Pancreas (tissue), 10 donors: ENCODE measurements at regions not wholly inside any gene's neighbourhood (a gene's known extent, or its start where the extent isn't known, plus 50 kb on each side); places are given as distances from the start of the nearest gene placed in this dataset.

Experiments used
- ATAC-seq, 4 donors: fragments of 200-7000 bp; cut with Tn5 transposase; one replicate each; pipeline versions ENCODE4 v1.8.0 to v1.9.1; 2020; ENCODE audit warnings: mild to moderate bottlenecking in 4 of 4, moderate library complexity in 4 of 4
- DNase-seq, 6 donors: peaks; one replicate each; pipeline ENCODE4 v3.0.0-alpha.2; 2020
- FAIRE-seq: peaks from 2 replicates; lab custom pipeline; 2012; peaks lifted over from hg19 to GRCh38; lab: Jason Lieb, UNC
- H3K27ac ChIP-seq, 4 donors: fragments of 200-600 bp; sonication (generic); 1 replicate in 3 of 4; 2 replicates in 1 of 4; pipeline versions ENCODE4 v1.5.0 to v1.8.0; 2020
- H3K27me3 ChIP-seq, 4 donors: fragments of 200-600 bp; one replicate each; pipeline ENCODE4 v1.8.0; 2021
- H3K36me3 ChIP-seq, 3 donors: fragments of 200-600 bp; sonication (generic) in 1 of 3; one replicate each; pipeline versions ENCODE4 v1.5.0 to v1.8.0; 2020 to 2021
- H3K4me1 ChIP-seq, 3 donors: fragments of 200-600 bp; one replicate each; pipeline ENCODE4 v1.8.0; 2021
- H3K4me3 ChIP-seq, 4 donors: fragments of 200-600 bp; sonication (generic) in 2 of 4; one replicate each; pipeline versions ENCODE4 v1.5.0 to v1.8.0; 2020 to 2021
- H3K9me3 ChIP-seq, 4 donors: fragments of 200-600 bp; one replicate each; pipeline ENCODE4 v1.8.0; 2021
- CTCF ChIP-seq, 4 donors: fragments of 200-600 bp; sonication (generic) in 3 of 4; IDR thresholded peaks; one replicate each; pipeline versions ENCODE4 v1.5.0 to v1.8.0; 2021; ENCODE audit warnings: antibody characterized with exemption in 4 of 4
- WGBS, 2 donors: extraction: QIAGEN DNeasy Blood & Tissue Kit; methylation state at CpG; one replicate each; pipeline ENCODE4 v1.1.7; 2013; 5-methylcytosine and 5-hydroxymethylcytosine counted together
- intact Hi-C, 3 donors: fragments of 100-400 bp; cut with DNase I; formaldehyde crosslinking; loops; one replicate each; pipeline versions ENCODE4 v1.11.1 to v1.14.2; 2022
- donor health status: healthy with polysubstance abuse.
- donor health status: DM: no; HTN: no; CAD: no; lungs with moderate emphysema.
- donor health status: DM: no; HTN: no; CAD: no.
- donor health status: control.
- donor health status: control.
- donor health status: Bipolar disorder and iron deficiency.
- donor health status: DM: yes; HTN: yes; CAD: no.
- donor health status: DM: no; HTN: no; CAD: no.
- donor health status: DM: no; HTN: no; CAD: no.
- donor health status: DM: yes; HTN: yes; CAD: no.

GRCh38 chr12:113693693-113694092, 222.0 kb upstream of the LHX5 start:
- H3K36me3 ChIP-seq, result no peaks in the 10 kb centered on the region
- no peak for TF ChIP-seq CTCF (IDR thresholded peaks at IDR 0.05)
- H3K27ac ChIP-seq, result no peak overlapping the region
- 61 to 69% methylated on average over 7 to 8 of the region's 8 CpGs for WGBS, 2 donors
- no peak for FAIRE-seq
- no peaks in the 10 kb centered on the region for H3K9me3 ChIP-seq
- intact Hi-C loops, result no loop called here
- no peaks in the 10 kb centered on the region for H3K27me3 ChIP-seq
- DNase-seq, result no peak
- ATAC-seq, result no peak
- H3K4me1 ChIP-seq, result no peaks in the 10 kb centered on the region
- H3K4me3 ChIP-seq, result no peak overlapping the region

GRCh38 chr12:113689047-113689610, 217.5 kb upstream of the LHX5 start:
- no peaks in the 10 kb centered on the region for H3K36me3 ChIP-seq
- ATAC-seq, result no peak
- H3K27me3 ChIP-seq, result no peaks in the 10 kb centered on the region
- WGBS, 2 donors, result 66 to 71% methylated on average over 9 of the region's 9 CpGs
- H3K27ac ChIP-seq, result no peak overlapping the region
- no peak for FAIRE-seq
- intact Hi-C loops, result no loop called here
- H3K4me3 ChIP-seq, result no peak overlapping the region
- no peak for TF ChIP-seq CTCF (IDR thresholded peaks at IDR 0.05)
- no peak for DNase-seq
- no peaks in the 10 kb centered on the region for H3K9me3 ChIP-seq
- no peaks in the 10 kb centered on the region for H3K4me1 ChIP-seq

GRCh38 chr12:113688313-113688712, 216.6 kb upstream of the LHX5 start:
- FAIRE-seq (no peak), DNase-seq (no peak), ATAC-seq (no peak)
- no peak for TF ChIP-seq CTCF (IDR thresholded peaks at IDR 0.05)
- Histone ChIP-seq H3K36me3 (no peaks in the 10 kb centered on the region), H3K4me1 (no peaks in the 10 kb centered on the region), H3K9me3 (no peaks in the 10 kb centered on the region), H3K27me3 (no peaks in the 10 kb centered on the region), H3K27ac (no peak overlapping the region), H3K4me3 (no peak overlapping the region)
- intact Hi-C loops, result no loop called here
- WGBS, 2 donors, result 57 to 70% methylated on average over 5 of the region's 5 CpGs

- H3K36me3 ChIP-seq, result no peaks in the 10 kb centered on the region
- no peaks in the 10 kb centered on the region for H3K9me3 ChIP-seq
- ATAC-seq (no peak), FAIRE-seq (no peak), DNase-seq (no peak)
- no peaks in the 10 kb centered on the region for H3K4me1 ChIP-seq
- intact Hi-C loops, result no loop called here
- H3K27me3 ChIP-seq, result peaks cover 0 to 7% (median 0%) of the 10 kb centered on the region in 4 donors
- TF ChIP-seq CTCF (IDR thresholded peaks at IDR 0.05), result no peak
- H3K4me3 ChIP-seq, result no peak overlapping the region
- no peak overlapping the region for H3K27ac ChIP-seq
- WGBS, 2 donors, result 30 to 38% methylated on average over 20 of the region's 20 CpGs
These were observed 213.5 kb upstream of the LHX5 start for GRCh38 chr12:113684908-113685782.
